Keratinocyte (primary cell): ENCODE measurements at regions not wholly inside any gene's neighbourhood (a gene's known extent, or its start where the extent isn't known, plus 50 kb on each side); places are given as distances from the start of the nearest gene placed in this dataset.

Experiments
- DNase-seq: peaks from one replicate; pipeline ENCODE4 v3.0.0-alpha.2; 2011; ENCODE audit warnings: low read depth, missing footprints, low spot score
- FAIRE-seq: peaks from 2 replicates; lab custom pipeline; 2011; peaks lifted over from hg19 to GRCh38; lab: Jason Lieb, UNC
- H2AFZ ChIP-seq: 2 replicates; pipeline ENCODE4 v1.6.0; 2012; ENCODE audit warnings: low read length, control low read depth, inconsistent platforms; ENCODE audit not compliant: control insufficient read depth
- H3K27ac ChIP-seq: 2 replicates; pipeline ENCODE4 v1.5.1; 2011; ENCODE audit warnings: low read length; ENCODE audit not compliant: control insufficient read depth, insufficient read depth
- H3K27me3 ChIP-seq: 3 replicates; pipeline ENCODE4 v1.6.0; 2011; ENCODE audit warnings: low read length; ENCODE audit not compliant: control insufficient read depth, insufficient read depth; ENCODE audit errors: extremely low read depth
- H3K36me3 ChIP-seq, 2 experiments: 2 replicates in 1 of 2; 3 replicates in 1 of 2; pipeline ENCODE4 v1.5.1; 2011; ENCODE audit warnings: low read length in 2 of 2, mild to moderate bottlenecking in 1 of 2; ENCODE audit not compliant: control insufficient read depth in 2 of 2, insufficient read depth in 2 of 2; ENCODE audit errors: extremely low read depth in 1 of 2
- H3K4me1 ChIP-seq: 3 replicates; pipeline ENCODE4 v1.5.1; 2011; ENCODE audit warnings: low read length; ENCODE audit not compliant: control insufficient read depth, insufficient read depth; ENCODE audit errors: extremely low read depth
- H3K4me2 ChIP-seq: 3 replicates; pipeline ENCODE4 v1.6.0; 2011; ENCODE audit warnings: low read depth, low read length; ENCODE audit not compliant: control insufficient read depth, insufficient read depth; ENCODE audit errors: extremely low read depth
- H3K4me3 ChIP-seq, 3 experiments: fragments of 200-600 bp in 1 of 3; sonication (generic) in 1 of 3; 2 replicates in 2 of 3; 3 replicates in 1 of 3; pipeline ENCODE4 v1.5.1; 2011 to 2016; ENCODE audit warnings: low read length in 3 of 3, mild to moderate bottlenecking in 3 of 3, control low read depth in 2 of 3, inconsistent platforms in 1 of 3, low read depth in 1 of 3, mixed read lengths in 1 of 3, mixed run types in 1 of 3, moderate library complexity in 1 of 3; ENCODE audit not compliant: control insufficient read depth in 2 of 3, insufficient read depth in 2 of 3; ENCODE audit errors: extremely low read depth in 1 of 3
- H3K79me2 ChIP-seq: 2 replicates; pipeline ENCODE4 v1.6.0; 2012; ENCODE audit warnings: low read length; ENCODE audit not compliant: control insufficient read depth, insufficient read depth
- H3K9ac ChIP-seq: 3 replicates; pipeline ENCODE4 v1.6.0; 2011; ENCODE audit warnings: low read length; ENCODE audit not compliant: control insufficient read depth, insufficient read depth; ENCODE audit errors: extremely low read depth
- H3K9me1 ChIP-seq: 3 replicates; pipeline ENCODE4 v1.6.0; 2011; ENCODE audit warnings: low read length; ENCODE audit not compliant: control insufficient read depth, insufficient read depth; ENCODE audit errors: extremely low read depth
- H3K9me3 ChIP-seq: 2 replicates; pipeline ENCODE4 v1.5.1; 2012; ENCODE audit warnings: low read depth, low read length; ENCODE audit not compliant: control insufficient read depth
- H4K20me1 ChIP-seq: 3 replicates; pipeline ENCODE4 v1.6.0; 2011; ENCODE audit warnings: low read length; ENCODE audit not compliant: control insufficient read depth, insufficient read depth; ENCODE audit errors: extremely low read depth
- CTCF ChIP-seq, 3 experiments: IDR thresholded peaks in 1 of 3; conservative IDR thresholded peaks in 1 of 3; optimal IDR thresholded peaks in 1 of 3; 2 replicates in 2 of 3; 3 replicates in 1 of 3; pipeline versions ENCODE3 to v1.5.1; 2011; ENCODE audit warnings: low read length in 3 of 3, mild to moderate bottlenecking in 3 of 3, moderate library complexity in 2 of 3, control low read depth in 1 of 3, inconsistent platforms in 1 of 3; ENCODE audit not compliant: insufficient read depth in 2 of 3; ENCODE audit errors: extremely low read depth in 1 of 3
- EZH2 ChIP-seq: IDR thresholded peaks from one replicate; pipeline ENCODE4 v1.6.1; 2012; ENCODE audit warnings: inconsistent platforms, mild to moderate bottlenecking, low read length, moderate library complexity
- dilution Hi-C: fragments of 300-500 bp; cut with MboI; formaldehyde crosslinking; loops from one replicate; pipeline ENCODE4 v1.7.0; 2020; ENCODE audit warnings: low sequenced_read_pairs; ENCODE audit not compliant: extremely low pct_ligation_motif_present

- Histone ChIP-seq H3K27me3 (peaks cover 39% of the 10 kb centered on the region), H3K27ac (no peak overlapping the region), H4K20me1 (no peaks in the 10 kb centered on the region), H3K9me3 (no peaks in the 10 kb centered on the region), H3K79me2 (no peaks in the 10 kb centered on the region), H3K36me3 (no peaks in the 10 kb centered on the region), H2AFZ (no peak overlapping the region), H3K9me1 (no peaks in the 10 kb centered on the region), H3K4me1 (no peaks in the 10 kb centered on the region), H3K9ac (no peak overlapping the region), H3K4me3 (no peak overlapping the region), H3K4me2 (no peak overlapping the region)
- dilution Hi-C loops = no loop called here
- DNase-seq (no peak), FAIRE-seq (no peak)
- TF ChIP-seq CTCF (optimal IDR thresholded peaks at IDR 0.05 in 1 of 3, IDR thresholded peaks at IDR 0.05 in 1 of 3, conservative IDR thresholded peaks at IDR 0.05 in 1 of 3; ENCODE audit: extremely low read depth in 1 of 3, insufficient read depth in 2 of 3, low read length in 3 of 3) = no peak
- TF ChIP-seq EZH2 = no peak
These were observed 120.1 kb upstream of the RUNX3 start for GRCh38 chr1:25050165-25050564.

DNA sequence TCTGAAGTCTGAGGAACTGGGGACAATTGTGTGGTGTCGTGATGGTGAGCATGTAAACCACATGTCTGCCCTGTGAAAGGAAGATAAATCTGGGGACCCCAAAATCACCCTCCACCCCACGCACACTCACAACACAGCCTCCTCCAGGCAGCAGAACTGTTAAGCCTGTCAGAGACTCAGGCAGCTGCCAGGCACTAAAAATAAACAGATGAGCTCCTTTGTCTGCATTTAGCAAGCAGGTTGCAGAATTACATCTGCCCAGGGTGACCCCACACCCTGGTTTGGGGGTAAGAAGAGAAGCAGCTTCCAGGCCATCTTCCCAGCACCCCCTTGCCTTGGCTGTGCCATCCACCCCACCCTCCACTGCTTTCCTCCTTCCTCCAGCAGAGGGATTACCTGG, 119.1 kb upstream of the RUNX3 start:
- no peak for FAIRE-seq
- Histone ChIP-seq H3K9me3 (no peaks in the 10 kb centered on the region), H3K36me3 (no peaks in the 10 kb centered on the region), H4K20me1 (no peaks in the 10 kb centered on the region), H3K27me3 (peaks cover 33% of the 10 kb centered on the region), H3K27ac (no peak overlapping the region), H2AFZ (no peak overlapping the region), H3K4me3 (no peak overlapping the region), H3K9ac (no peak overlapping the region), H3K4me1 (no peaks in the 10 kb centered on the region), H3K79me2 (no peaks in the 10 kb centered on the region), H3K9me1 (no peaks in the 10 kb centered on the region), H3K4me2 (no peak overlapping the region)
- no peak for DNase-seq
- TF ChIP-seq EZH2 (no peak), CTCF (optimal IDR thresholded peaks at IDR 0.05 in 1 of 3, IDR thresholded peaks at IDR 0.05 in 1 of 3, conservative IDR thresholded peaks at IDR 0.05 in 1 of 3; ENCODE audit: extremely low read depth in 1 of 3, insufficient read depth in 2 of 3, low read length in 3 of 3) (no peak)
- dilution Hi-C loops = loop anchor here (10.0 kb wide), 1 partner anchor 64 kb away; no protein-coding TSS in a partner anchor
